Suprapubic skin (tissue), 4 donors: ENCODE measurements at regions not wholly inside any gene's neighbourhood (a gene's known extent, or its start where the extent isn't known, plus 50 kb on each side); places are given as distances from the start of the nearest gene placed in this dataset.

Source experiments
- EP300 ChIP-seq: sonication (generic); formaldehyde crosslinking; IDR thresholded peaks from one replicate; pipeline ENCODE4 v1.6.1; 2017; ENCODE audit warnings: antibody characterized with exemption
- POLR2A ChIP-seq, 2 donors: fragments of 450-650 bp; IDR thresholded peaks; one replicate each; pipeline ENCODE4 v1.6.1; 2017; ENCODE audit warnings: antibody characterized with exemption in 2 of 2, mild to moderate bottlenecking in 2 of 2, moderate library complexity in 2 of 2
- POLR2AphosphoS5 ChIP-seq, 3 donors: sonication (generic); formaldehyde crosslinking; IDR thresholded peaks; one replicate each; pipeline ENCODE4 v1.6.1; 2017; ENCODE audit warnings: antibody characterized with exemption in 3 of 3
- TF ChIP-seq, protein P1 (sequence below), 2 donors: fragments of 200-600 bp in 1 of 2; fragments of 450-650 bp in 1 of 2; sonication (generic) in 1 of 2; IDR thresholded peaks; one replicate each; pipeline ENCODE4 v1.5.1; 2016 to 2019; ENCODE audit warnings: antibody characterized with exemption in 2 of 2, mild to moderate bottlenecking in 1 of 2, moderate library complexity in 1 of 2

GRCh38 chr2:78132391-78133370, 610.5 kb upstream of the LRRTM4 start:
- TF ChIP-seq, protein P1, sequence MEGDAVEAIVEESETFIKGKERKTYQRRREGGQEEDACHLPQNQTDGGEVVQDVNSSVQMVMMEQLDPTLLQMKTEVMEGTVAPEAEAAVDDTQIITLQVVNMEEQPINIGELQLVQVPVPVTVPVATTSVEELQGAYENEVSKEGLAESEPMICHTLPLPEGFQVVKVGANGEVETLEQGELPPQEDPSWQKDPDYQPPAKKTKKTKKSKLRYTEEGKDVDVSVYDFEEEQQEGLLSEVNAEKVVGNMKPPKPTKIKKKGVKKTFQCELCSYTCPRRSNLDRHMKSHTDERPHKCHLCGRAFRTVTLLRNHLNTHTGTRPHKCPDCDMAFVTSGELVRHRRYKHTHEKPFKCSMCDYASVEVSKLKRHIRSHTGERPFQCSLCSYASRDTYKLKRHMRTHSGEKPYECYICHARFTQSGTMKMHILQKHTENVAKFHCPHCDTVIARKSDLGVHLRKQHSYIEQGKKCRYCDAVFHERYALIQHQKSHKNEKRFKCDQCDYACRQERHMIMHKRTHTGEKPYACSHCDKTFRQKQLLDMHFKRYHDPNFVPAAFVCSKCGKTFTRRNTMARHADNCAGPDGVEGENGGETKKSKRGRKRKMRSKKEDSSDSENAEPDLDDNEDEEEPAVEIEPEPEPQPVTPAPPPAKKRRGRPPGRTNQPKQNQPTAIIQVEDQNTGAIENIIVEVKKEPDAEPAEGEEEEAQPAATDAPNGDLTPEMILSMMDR (IDR thresholded peaks at IDR 0.05): no peak
- TF ChIP-seq POLR2A (IDR thresholded peaks at IDR 0.05) (no peak), POLR2AphosphoS5 (IDR thresholded peaks at IDR 0.05) (no peak), EP300 (no peak)
